ENCODE measurements at regions not wholly inside any gene's neighbourhood (a gene's known extent, or its start where the extent isn't known, plus 50 kb on each side); places are given as distances from the start of the nearest gene placed in this dataset.

DNA sequence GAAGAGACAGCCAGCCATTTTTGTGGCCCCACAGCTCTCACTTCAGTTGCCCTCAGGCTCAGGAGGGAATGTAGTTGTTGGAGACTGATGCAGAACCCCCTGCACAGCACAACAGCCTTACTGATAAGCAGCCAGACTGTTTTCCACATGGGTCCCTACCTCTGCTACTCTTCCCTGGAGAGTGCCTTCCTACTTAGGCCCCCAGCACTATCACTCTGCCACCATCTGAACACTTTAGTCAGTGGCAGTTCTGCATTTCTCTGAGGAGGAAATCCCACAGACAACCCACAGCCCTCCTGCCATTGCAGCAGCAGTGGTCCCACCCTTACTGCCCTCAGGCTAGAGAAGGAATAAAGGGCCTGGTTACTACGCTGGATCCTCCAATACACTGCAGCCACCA is 61.8 kb upstream of the PTPRD start:
- DNase-seq (ENCODE audit: low read depth), result no peak
- Histone ChIP-seq H3K27me3 (ENCODE audit: control insufficient read depth, insufficient read depth, low read length) (no peaks in the 10 kb centered on the region), H3K4me3 (ENCODE audit: low read depth, low read length) (no peak overlapping the region), H3K36me3 (ENCODE audit: control insufficient read depth, insufficient read depth, low read length) (no peaks in the 10 kb centered on the region)
- TF ChIP-seq, protein P1, sequence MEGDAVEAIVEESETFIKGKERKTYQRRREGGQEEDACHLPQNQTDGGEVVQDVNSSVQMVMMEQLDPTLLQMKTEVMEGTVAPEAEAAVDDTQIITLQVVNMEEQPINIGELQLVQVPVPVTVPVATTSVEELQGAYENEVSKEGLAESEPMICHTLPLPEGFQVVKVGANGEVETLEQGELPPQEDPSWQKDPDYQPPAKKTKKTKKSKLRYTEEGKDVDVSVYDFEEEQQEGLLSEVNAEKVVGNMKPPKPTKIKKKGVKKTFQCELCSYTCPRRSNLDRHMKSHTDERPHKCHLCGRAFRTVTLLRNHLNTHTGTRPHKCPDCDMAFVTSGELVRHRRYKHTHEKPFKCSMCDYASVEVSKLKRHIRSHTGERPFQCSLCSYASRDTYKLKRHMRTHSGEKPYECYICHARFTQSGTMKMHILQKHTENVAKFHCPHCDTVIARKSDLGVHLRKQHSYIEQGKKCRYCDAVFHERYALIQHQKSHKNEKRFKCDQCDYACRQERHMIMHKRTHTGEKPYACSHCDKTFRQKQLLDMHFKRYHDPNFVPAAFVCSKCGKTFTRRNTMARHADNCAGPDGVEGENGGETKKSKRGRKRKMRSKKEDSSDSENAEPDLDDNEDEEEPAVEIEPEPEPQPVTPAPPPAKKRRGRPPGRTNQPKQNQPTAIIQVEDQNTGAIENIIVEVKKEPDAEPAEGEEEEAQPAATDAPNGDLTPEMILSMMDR (IDR thresholded peaks at IDR 0.05; ENCODE audit: insufficient read depth, low read length, poor library complexity, severe bottlenecking), result no peak

DNA sequence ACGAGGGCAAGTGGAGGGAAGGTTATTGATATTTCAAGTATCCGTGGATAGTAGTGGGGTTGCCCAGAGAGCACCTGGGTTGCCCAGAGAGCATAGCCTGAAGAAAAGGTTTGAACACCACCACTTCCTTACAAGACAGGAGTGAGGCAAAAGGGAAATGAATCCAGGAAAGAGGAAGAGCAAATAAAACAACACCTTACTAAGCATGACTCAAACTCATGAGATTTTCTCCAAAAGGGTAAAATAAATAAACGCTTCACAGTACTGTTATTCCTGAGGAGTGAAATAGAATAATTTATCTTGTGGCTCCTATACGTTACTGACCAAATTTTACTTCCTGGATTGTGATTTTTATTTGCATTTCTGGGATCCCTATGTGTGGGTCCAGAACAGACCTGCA is 65.2 kb upstream of the PTPRD start:
- Histone ChIP-seq H3K4me3 (ENCODE audit: low read depth, low read length) (no peak overlapping the region), H3K27me3 (ENCODE audit: control insufficient read depth, insufficient read depth, low read length) (no peaks in the 10 kb centered on the region), H3K36me3 (ENCODE audit: control insufficient read depth, insufficient read depth, low read length) (no peaks in the 10 kb centered on the region)
- TF ChIP-seq, protein P1 (IDR thresholded peaks at IDR 0.05; ENCODE audit: insufficient read depth, low read length, poor library complexity, severe bottlenecking), result no peak
- DNase-seq (ENCODE audit: low read depth), result no peak

DNA sequence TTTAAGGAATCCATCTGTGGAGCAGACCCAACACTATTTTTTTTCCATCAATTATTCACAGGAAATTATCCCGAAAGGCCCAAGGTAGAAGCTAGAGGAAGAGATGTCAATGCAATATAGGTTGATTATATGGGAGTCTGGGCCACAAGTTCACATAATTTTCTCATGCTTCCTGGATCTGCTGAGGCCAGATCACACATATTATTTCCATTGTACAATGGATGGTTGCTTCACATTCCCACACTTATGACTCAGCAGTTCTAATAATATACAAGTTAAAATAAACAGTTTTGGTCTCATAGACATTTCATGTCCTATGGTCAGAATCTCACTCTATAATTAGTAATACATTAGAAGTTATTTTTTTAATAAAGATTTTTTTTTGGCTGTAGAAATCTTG is 66.0 kb upstream of the PTPRD start:
- no peaks in the 10 kb centered on the region for H3K36me3 ChIP-seq (ENCODE audit: control insufficient read depth, insufficient read depth, low read length)
- DNase-seq (ENCODE audit: low read depth), result peak; percentile 14
- no peaks in the 10 kb centered on the region for H3K27me3 ChIP-seq (ENCODE audit: control insufficient read depth, insufficient read depth, low read length)
- TF ChIP-seq, protein P1 (IDR thresholded peaks at IDR 0.05; ENCODE audit: insufficient read depth, low read length, poor library complexity, severe bottlenecking), result no peak
- H3K4me3 ChIP-seq (ENCODE audit: low read depth, low read length), result no peak overlapping the region

DNA sequence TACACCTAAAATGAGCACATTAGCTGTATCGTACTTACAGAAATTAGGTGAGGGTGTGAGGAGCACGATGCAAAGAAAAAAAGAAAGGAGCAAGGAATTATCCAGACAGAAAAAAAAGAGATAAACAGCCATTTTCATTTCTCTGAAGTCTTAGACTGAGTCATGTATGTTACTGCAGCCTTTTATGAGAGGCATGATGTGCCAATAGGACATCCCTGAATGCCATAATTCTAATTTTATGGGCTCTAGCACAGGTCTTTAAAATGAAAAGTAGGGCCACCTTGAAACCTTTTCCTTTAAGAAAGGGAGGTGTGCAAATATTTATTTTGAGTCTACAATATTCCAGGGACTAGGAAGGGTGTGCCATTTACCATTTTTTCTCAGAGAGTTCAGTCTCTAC is 74.1 kb upstream of the PTPRD start:
- Histone ChIP-seq H3K4me3 (ENCODE audit: low read depth, low read length) (no peak overlapping the region), H3K27me3 (ENCODE audit: control insufficient read depth, insufficient read depth, low read length) (no peaks in the 10 kb centered on the region), H3K36me3 (ENCODE audit: control insufficient read depth, insufficient read depth, low read length) (no peaks in the 10 kb centered on the region)
- DNase-seq (ENCODE audit: low read depth), result no peak
- TF ChIP-seq, protein P1 (IDR thresholded peaks at IDR 0.05; ENCODE audit: insufficient read depth, low read length, poor library complexity, severe bottlenecking), result no peak

DNA sequence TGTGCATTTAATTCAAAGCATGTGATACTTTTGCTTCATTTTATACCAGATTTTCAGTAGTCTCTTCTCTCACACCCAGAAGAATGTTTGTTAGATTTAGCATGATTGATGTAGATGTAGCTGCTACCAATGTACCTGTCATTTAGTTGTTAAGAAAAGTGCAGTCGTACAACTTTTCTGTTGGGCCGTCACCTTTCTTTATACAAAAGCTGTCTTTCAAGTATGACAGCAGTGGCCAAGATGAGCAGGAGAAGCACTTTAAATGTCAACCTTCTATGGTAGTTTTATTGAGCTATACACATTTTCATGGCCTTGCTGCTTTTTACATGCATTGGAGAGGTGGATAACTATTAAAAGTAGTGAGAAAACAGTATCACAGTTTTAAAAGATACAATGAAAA is 77.7 kb upstream of the PTPRD start:
- Histone ChIP-seq H3K4me3 (ENCODE audit: low read depth, low read length) (no peak overlapping the region), H3K36me3 (ENCODE audit: control insufficient read depth, insufficient read depth, low read length) (no peaks in the 10 kb centered on the region), H3K27me3 (ENCODE audit: control insufficient read depth, insufficient read depth, low read length) (no peaks in the 10 kb centered on the region)
- TF ChIP-seq, protein P1 (IDR thresholded peaks at IDR 0.05; ENCODE audit: insufficient read depth, low read length, poor library complexity, severe bottlenecking), result no peak
- DNase-seq (ENCODE audit: low read depth), result no peak

DNA sequence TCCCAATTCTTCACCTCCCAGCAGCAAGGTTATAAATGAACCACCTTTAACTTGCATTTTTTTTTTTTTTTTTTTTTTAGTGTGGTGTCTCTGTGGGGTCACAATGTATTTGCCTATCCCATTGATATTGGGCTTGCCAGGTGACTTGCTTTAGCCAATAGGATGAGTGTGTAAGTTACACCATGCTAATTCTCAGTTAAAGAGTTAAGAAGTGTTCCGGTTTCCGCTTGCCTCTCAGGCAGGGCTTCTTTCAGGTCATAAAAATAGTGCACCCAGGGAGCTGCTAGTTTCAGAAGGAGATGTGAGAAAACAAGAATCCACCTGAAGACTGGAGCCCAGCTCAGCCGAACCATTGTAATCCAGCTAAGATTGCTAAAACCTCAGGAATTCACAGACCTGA is 84.2 kb upstream of the PTPRD start:
- no peaks in the 10 kb centered on the region for H3K36me3 ChIP-seq (ENCODE audit: control insufficient read depth, insufficient read depth, low read length)
- TF ChIP-seq, protein P1 (IDR thresholded peaks at IDR 0.05; ENCODE audit: insufficient read depth, low read length, poor library complexity, severe bottlenecking), result no peak
- no peak for DNase-seq (ENCODE audit: low read depth)
- H3K4me3 ChIP-seq (ENCODE audit: low read depth, low read length), result no peak overlapping the region
- H3K27me3 ChIP-seq (ENCODE audit: control insufficient read depth, insufficient read depth, low read length), result no peaks in the 10 kb centered on the region
